H9 (cell line): ENCODE measurements at regions not wholly inside any gene's neighbourhood (a gene's known extent, or its start where the extent isn't known, plus 50 kb on each side); places are given as distances from the start of the nearest gene placed in this dataset.
"Not testable (repeated sequence)": the region's sequence is repeated elsewhere in the genome, so short reads cannot be mapped to it uniquely, and the experiment has no call there.

Source experiments
- DNase-seq: peaks from one replicate; pipeline ENCODE4 v3.0.0-alpha.2; 2017
- H2AFZ ChIP-seq: one replicate; pipeline ENCODE4 v1.6.1; 2013; ENCODE audit warnings: mild to moderate bottlenecking, low read length, control low read depth, moderate library complexity
- H2AK5ac ChIP-seq: 2 replicates; pipeline ENCODE4 v1.6.1; 2013; ENCODE audit warnings: low read length, control low read depth, mixed read lengths; ENCODE audit not compliant: insufficient read length
- H2BK120ac ChIP-seq: one replicate; pipeline ENCODE4 v1.6.1; 2013; ENCODE audit warnings: low read depth, mild to moderate bottlenecking, low read length, control low read depth, inconsistent platforms; ENCODE audit not compliant: poor library complexity, severe bottlenecking
- H2BK12ac ChIP-seq: 2 replicates; pipeline ENCODE4 v1.6.1; 2013; ENCODE audit warnings: low read length, control low read depth, mixed read lengths, low read depth; ENCODE audit not compliant: insufficient read length
- H2BK15ac ChIP-seq: 2 replicates; pipeline ENCODE4 v1.6.1; 2013; ENCODE audit warnings: low read depth, low read length, control low read depth
- H2BK20ac ChIP-seq: one replicate; pipeline ENCODE4 v1.6.1; 2013; ENCODE audit warnings: low read depth, mild to moderate bottlenecking, low read length, control low read depth, inconsistent platforms; ENCODE audit not compliant: poor library complexity, severe bottlenecking
- H2BK5ac ChIP-seq: 2 replicates; pipeline ENCODE4 v1.6.1; 2013; ENCODE audit warnings: low read length, control low read depth, mixed read lengths; ENCODE audit not compliant: insufficient read length
- H3K14ac ChIP-seq: 2 replicates; pipeline ENCODE4 v1.6.1; 2013; ENCODE audit warnings: low read length, control low read depth; ENCODE audit not compliant: insufficient read depth
- H3K18ac ChIP-seq: 2 replicates; pipeline ENCODE4 v1.6.1; 2013; ENCODE audit warnings: low read depth, mild to moderate bottlenecking, mixed read lengths, low read length, control low read depth; ENCODE audit not compliant: insufficient read length
- H3K23ac ChIP-seq: 2 replicates; pipeline ENCODE4 v1.6.1; 2013; ENCODE audit warnings: low read length, control low read depth, mixed read lengths, low read depth; ENCODE audit not compliant: insufficient read length
- H3K23me2 ChIP-seq: 2 replicates; pipeline ENCODE4 v1.6.1; 2013; ENCODE audit warnings: low read depth, mild to moderate bottlenecking, mixed read lengths, low read length, control low read depth; ENCODE audit not compliant: insufficient read length, poor library complexity, severe bottlenecking
- H3K27ac ChIP-seq: 2 replicates; pipeline ENCODE4 v1.5.1; 2013; ENCODE audit warnings: low read length, control low read depth, mixed read lengths, low read depth; ENCODE audit not compliant: insufficient read length
- H3K27me3 ChIP-seq: 2 replicates; pipeline ENCODE4 v1.6.1; 2013; ENCODE audit warnings: low read length, control low read depth, inconsistent platforms; ENCODE audit not compliant: insufficient read depth
- H3K4ac ChIP-seq: 2 replicates; pipeline ENCODE4 v1.6.1; 2013; ENCODE audit warnings: low read depth, mild to moderate bottlenecking, control low read depth, inconsistent platforms, low read length, moderate library complexity
- H3K4me1 ChIP-seq: 2 replicates; pipeline ENCODE4 v1.6.1; 2013; ENCODE audit warnings: low read length, control low read depth, inconsistent platforms; ENCODE audit not compliant: insufficient read depth
- H3K4me2 ChIP-seq: 2 replicates; pipeline ENCODE4 v1.6.1; 2013; ENCODE audit warnings: low read length, control low read depth, mixed read lengths; ENCODE audit not compliant: insufficient read length, insufficient read depth
- H3K56ac ChIP-seq: 2 replicates; pipeline ENCODE4 v1.6.1; 2013; ENCODE audit warnings: low read depth, mild to moderate bottlenecking, mixed read lengths, low read length, control low read depth; ENCODE audit not compliant: insufficient read length
- H3K79me1 ChIP-seq: 2 replicates; pipeline ENCODE4 v1.6.1; 2013; ENCODE audit warnings: low read depth, mild to moderate bottlenecking, moderate library complexity, low read length, control low read depth, inconsistent platforms; ENCODE audit not compliant: insufficient read depth, poor library complexity, severe bottlenecking
- H3K79me2 ChIP-seq: 2 replicates; pipeline ENCODE4 v1.6.1; 2013; ENCODE audit warnings: low read length, control low read depth, inconsistent platforms; ENCODE audit not compliant: insufficient read depth
- H3K9ac ChIP-seq: 2 replicates; pipeline ENCODE4 v1.6.1; 2013; ENCODE audit warnings: low read length, control low read depth, mixed read lengths; ENCODE audit not compliant: insufficient read length; ENCODE audit errors: extremely low read depth
- H3K9me3 ChIP-seq: one replicate; pipeline ENCODE4 v1.6.1; 2013; ENCODE audit warnings: low read depth, low read length, inconsistent platforms; ENCODE audit not compliant: control insufficient read depth
- H3T11ph ChIP-seq: one replicate; pipeline ENCODE4 v1.6.1; 2013; ENCODE audit warnings: mild to moderate bottlenecking, low read length, control low read depth, inconsistent platforms
- H4K20me1 ChIP-seq: one replicate; pipeline ENCODE4 v1.6.1; 2013; ENCODE audit not compliant: control insufficient read depth, insufficient read length, insufficient read depth
- H4K5ac ChIP-seq: 2 replicates; pipeline ENCODE4 v1.6.1; 2013; ENCODE audit warnings: low read depth, mild to moderate bottlenecking, mixed read lengths, low read length, control low read depth; ENCODE audit not compliant: insufficient read length
- H4K8ac ChIP-seq: replicated peaks from 2 replicates; pipeline ENCODE4 v1.6.1; 2013; ENCODE audit warnings: low read length, control low read depth, mixed read lengths, low read depth; ENCODE audit not compliant: insufficient read length
- H4K91ac ChIP-seq: 2 replicates; pipeline ENCODE4 v1.6.1; 2013; ENCODE audit warnings: low read depth, mild to moderate bottlenecking, moderate library complexity, mixed read lengths, low read length, control low read depth; ENCODE audit not compliant: insufficient read length
- H3K27ac Mint-ChIP-seq, 3 experiments: 2 replicates in 2 of 3; 3 replicates in 1 of 3; pipeline ENCODE4 v1.8.0; 2020 to 2021; ENCODE audit warnings: mixed read lengths in 3 of 3, mild to moderate bottlenecking in 1 of 3, moderate library complexity in 1 of 3
- H3K27me3 Mint-ChIP-seq: 2 replicates; pipeline ENCODE4 v1.8.0; 2021; ENCODE audit warnings: low read depth, mild to moderate bottlenecking, moderate library complexity, mixed read lengths
- H3K36me3 Mint-ChIP-seq, 3 experiments: 2 replicates in 2 of 3; 3 replicates in 1 of 3; pipeline ENCODE4 v1.8.0; 2020 to 2021; ENCODE audit warnings: low read depth in 3 of 3, mixed read lengths in 3 of 3; ENCODE audit not compliant: insufficient read depth in 1 of 3
- H3K4me1 Mint-ChIP-seq, 2 experiments: 2 replicates each; pipeline ENCODE4 v1.8.0; 2020; ENCODE audit warnings: mixed read lengths in 2 of 2
- H3K4me3 Mint-ChIP-seq, 2 experiments: 2 replicates in 1 of 2; 3 replicates in 1 of 2; pipeline ENCODE4 v1.8.0; 2020 to 2021; ENCODE audit warnings: mild to moderate bottlenecking in 2 of 2, mixed read lengths in 2 of 2, moderate library complexity in 1 of 2
- H3K9me3 Mint-ChIP-seq, 2 experiments: 2 replicates in 1 of 2; 3 replicates in 1 of 2; pipeline ENCODE4 v1.8.0; 2020; ENCODE audit warnings: mild to moderate bottlenecking in 2 of 2, mixed read lengths in 2 of 2, moderate library complexity in 1 of 2
- CTCF ChIP-seq: fragments of 200-600 bp; sonication (generic); conservative IDR thresholded peaks from 3 replicates; pipeline ENCODE4 v1.8.0; 2021; ENCODE audit warnings: antibody characterized with exemption, mild to moderate bottlenecking
- WGBS: extraction: QIAGEN DNeasy Blood & Tissue Kit; methylation state at CpG from one replicate; pipeline ENCODE4 v1.1.7; 2013; ENCODE audit warnings: missing lambda C conversion rate, low lambda C conversion rate, mixed read lengths; ENCODE audit not compliant: insufficient read length; ENCODE audit errors: extremely low coverage; 5-methylcytosine and 5-hydroxymethylcytosine counted together

GRCh38 chr16:10269632-10270031 is 87.4 kb upstream of the GRIN2A start:
- Histone ChIP-seq H3K4me1 (no peaks in the 10 kb centered on the region), H3K56ac (no peak overlapping the region), H3T11ph (no peak overlapping the region), H3K18ac (no peak overlapping the region), H3K79me2 (no peaks in the 10 kb centered on the region), H3K27ac (no peak overlapping the region), H3K9ac (no peak overlapping the region), H4K8ac (no peak overlapping the region), H2AFZ (no peak overlapping the region), H3K79me1 (no peaks in the 10 kb centered on the region), H3K27me3 (no peaks in the 10 kb centered on the region), H2BK5ac (no peak overlapping the region), H4K91ac (no peak overlapping the region), H2BK12ac (no peak overlapping the region), H4K20me1 (no peaks in the 10 kb centered on the region), H4K5ac (no peak overlapping the region), H3K23ac (no peak overlapping the region), H3K4ac (no peak overlapping the region), H2BK15ac (no peak overlapping the region), H3K4me2 (no peak overlapping the region), H2BK120ac (no peak overlapping the region), H3K9me3 (no peaks in the 10 kb centered on the region), H2AK5ac (no peak overlapping the region), H2BK20ac (no peak overlapping the region), H3K14ac (no peak overlapping the region), H3K23me2 (no peaks in the 10 kb centered on the region)
- no CpG with 5 or more reads among the region's 1 CpG for WGBS
- Mint-ChIP-seq H3K27me3 (peaks cover 2% of the 10 kb centered on the region; the same call in 1 of the 2 replicates), H3K4me3 (no peak overlapping the region), H3K9me3 (peaks cover 15 to 18% of the 10 kb centered on the region in 2 experiments), H3K27ac (no peak overlapping the region), H3K36me3 (peaks cover 4 to 6% (median 5%) of the 10 kb centered on the region in 3 experiments; a peak in 4 of 7 replicates), H3K4me1 (no peaks in the 10 kb centered on the region; a peak in 1 of 4 replicates)
- TF ChIP-seq CTCF: no peak
- no peak for DNase-seq

- not testable (repeated sequence) for H3K56ac ChIP-seq, H2AK5ac ChIP-seq, DNase-seq, H3K4ac ChIP-seq, H3K9me3 ChIP-seq, H4K5ac ChIP-seq, H3K23me2 ChIP-seq, H3K27ac Mint-ChIP-seq, H2BK20ac ChIP-seq, H3K9ac ChIP-seq, H2BK15ac ChIP-seq, H3K4me3 Mint-ChIP-seq, H4K91ac ChIP-seq, H2BK120ac ChIP-seq, H3K27me3 Mint-ChIP-seq, H3K23ac ChIP-seq, H3K14ac ChIP-seq, H3K27ac ChIP-seq, H4K20me1 ChIP-seq, H3K4me1 Mint-ChIP-seq, H3K4me1 ChIP-seq, H2BK5ac ChIP-seq, H4K8ac ChIP-seq, H3T11ph ChIP-seq, H2AFZ ChIP-seq, H3K27me3 ChIP-seq, H3K4me2 ChIP-seq, H3K79me1 ChIP-seq, H2BK12ac ChIP-seq, H3K36me3 Mint-ChIP-seq, H3K79me2 ChIP-seq, H3K18ac ChIP-seq
- H3K9me3 Mint-ChIP-seq: peaks cover 20 to 24% of the 10 kb centered on the region in 2 experiments
- whole genome bisulfite sequencing: no CpG with 5 or more reads among the region's 6 CpGs
Measured at GRCh38 chr16:10272250-10272854, 90.1 kb upstream of the GRIN2A start.
